ENCODE measurements at regions not wholly inside any gene's neighbourhood (a gene's known extent, or its start where the extent isn't known, plus 50 kb on each side); places are given as distances from the start of the nearest gene placed in this dataset.

DNA sequence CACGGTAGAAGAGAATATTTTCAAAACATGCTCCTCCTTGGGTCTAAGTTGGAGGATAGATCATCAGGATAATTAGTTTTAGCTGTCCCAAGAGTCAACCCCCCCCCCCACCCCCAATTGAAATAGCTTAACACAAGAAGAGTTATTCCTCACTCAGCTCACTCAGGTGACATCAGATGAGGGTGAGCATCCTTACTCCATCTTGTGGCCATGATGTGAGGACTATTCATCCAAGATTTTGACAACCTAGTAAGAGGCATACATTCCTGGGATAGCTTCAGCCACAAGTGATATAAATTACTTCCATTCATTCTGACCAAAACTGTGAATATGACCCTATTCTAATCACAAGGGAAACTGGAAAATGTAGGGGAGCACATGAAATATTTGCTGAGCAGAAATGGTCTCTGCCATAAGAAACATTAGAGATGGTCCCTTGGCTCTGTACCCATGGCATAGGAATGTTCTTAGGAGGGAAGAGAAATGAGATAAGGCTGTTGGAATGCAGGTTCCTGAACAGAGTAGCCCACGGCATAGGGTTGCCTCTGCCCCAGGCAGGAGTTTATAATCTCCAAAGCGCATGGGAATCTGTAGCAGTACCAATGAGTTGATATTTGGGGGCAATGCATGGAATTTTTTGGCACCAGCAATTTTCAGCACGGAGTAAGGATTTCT lies 257.2 kb downstream of the CYRIA start:
- no peak for DNase-seq

DNA sequence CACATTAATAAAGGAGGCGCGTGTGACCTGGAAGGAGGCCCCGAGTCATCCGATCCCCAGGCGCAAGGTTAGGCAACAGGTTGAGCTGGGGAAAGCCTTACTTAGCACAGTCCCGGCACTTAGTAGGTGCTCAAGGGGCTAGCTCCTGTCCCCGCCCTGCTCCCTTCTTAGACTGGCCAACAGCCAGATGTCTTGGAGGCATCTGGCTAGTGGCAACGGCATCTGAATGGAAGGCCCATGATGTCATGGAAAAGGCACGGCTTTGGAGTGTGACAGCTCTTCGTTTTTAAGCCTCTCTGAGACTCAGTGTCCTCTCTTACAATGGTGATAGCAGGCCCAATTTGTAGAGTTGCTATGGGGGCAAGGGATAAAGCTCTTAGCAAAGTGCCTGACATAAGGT lies 258.3 kb downstream of the CYRIA start:
- no peak for DNase-seq

DNA sequence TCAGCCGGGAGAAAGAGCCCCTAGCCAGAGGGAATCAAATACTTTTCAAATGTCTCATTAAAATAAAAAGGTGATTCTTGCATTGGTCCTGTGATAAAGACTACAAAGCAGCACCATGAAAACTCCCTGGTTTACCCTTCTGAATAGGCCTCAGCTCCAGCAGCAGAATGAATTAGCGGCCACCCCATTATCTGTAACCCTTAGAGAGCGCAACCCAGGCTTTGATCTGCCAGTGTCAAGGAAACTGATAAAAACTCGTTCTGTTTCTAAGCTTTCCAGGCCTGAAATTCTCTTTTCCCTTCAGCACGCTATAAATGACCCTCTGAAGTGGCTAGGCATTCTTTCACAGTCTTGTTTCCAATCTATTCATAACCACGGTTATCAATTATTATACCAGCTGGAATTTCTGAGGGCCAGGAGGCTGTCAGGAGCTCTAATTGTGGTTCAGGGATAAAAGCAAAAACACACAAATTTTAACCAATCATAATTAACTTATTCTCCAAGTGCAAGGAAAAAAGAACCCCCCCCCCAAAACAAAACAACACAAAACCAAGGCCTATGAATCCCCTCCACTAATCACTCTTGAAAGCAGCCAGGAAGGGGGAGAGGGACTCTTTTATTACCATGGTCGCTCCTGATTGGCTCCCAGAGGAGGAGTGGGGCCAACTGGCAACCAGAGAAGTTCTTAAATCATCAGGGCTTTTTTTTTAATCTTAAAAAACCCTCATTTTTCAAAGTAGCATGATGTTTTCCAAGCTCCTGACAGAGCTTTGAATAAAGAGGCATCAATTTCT lies 258.9 kb downstream of the CYRIA start:
- DNase-seq, result no peak

DNA sequence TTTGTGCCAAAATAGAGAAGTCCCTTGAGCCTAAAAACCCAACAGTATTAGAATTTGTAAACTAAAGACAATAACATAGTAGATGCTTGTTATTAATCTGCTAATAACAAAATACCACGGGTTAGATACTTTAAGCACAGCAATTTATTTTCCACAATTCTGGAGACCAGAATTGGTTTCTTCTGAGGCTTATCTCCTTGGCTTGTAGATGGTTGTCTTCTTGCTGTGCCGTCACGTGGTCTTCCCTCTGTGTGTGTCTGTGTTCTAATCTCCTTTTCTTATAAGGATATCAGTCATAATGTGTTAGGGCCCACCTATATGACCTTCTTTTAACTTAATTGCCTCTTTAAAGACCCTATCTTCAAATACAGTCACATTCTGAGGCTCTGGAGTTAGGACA lies 260.1 kb downstream of the CYRIA start:
- DNase-seq, result no peak

DNA sequence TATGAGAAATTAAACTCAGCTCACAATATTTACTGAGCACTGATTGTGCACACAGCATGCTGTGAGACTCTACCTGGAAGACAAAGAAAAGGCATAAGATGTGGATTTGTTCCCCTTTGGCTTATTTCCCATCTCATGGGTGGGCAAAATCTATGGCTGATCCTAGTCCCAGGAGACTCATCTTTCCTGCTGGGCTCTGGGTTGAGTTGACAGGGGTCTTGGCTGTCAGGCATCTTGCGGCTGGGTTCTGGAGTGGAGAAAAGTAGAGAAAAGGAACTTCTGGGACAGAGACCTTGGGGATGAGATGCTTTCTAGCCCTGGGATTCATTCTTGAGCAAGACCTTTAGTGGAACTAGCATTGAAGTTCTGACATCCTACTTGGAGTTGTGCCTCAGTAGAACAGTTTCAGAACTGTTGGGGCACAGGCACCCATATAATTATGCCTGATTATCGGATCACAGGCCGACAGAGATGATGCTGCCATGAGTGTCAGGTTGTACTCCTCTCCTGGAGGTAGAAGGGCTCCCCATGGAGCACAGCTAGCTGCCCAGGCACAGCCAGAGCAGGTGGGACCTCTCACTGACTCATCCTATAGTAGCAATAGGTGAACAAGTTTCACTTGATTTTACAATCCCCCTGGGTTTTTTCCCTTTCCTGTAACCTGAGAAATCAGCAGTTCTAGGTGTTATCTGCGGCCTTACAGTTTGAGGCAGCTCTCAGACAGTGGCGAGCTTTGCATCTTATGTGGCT lies 260.9 kb downstream of the CYRIA start:
- DNase-seq, result no peak

DNA sequence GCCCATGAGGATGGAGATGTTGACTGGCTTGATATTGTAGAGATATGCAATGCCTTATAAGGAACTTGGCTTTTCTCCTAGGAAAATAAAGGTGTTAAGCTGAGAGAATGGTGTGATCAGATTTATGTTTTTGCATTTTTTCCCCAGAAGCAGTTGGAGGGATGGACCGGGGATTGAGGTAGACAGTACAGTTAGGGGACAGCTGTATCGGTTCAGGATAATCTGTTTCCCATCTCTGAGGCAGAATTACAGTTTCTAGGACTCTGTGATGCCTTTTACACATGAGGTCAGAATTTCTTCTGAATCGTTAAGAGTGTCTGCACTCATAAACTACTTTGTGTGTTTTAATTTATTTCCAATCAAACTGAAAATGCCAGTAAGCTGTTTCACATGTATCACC lies 261.5 kb downstream of the CYRIA start:
- no peak for DNase-seq

DNA sequence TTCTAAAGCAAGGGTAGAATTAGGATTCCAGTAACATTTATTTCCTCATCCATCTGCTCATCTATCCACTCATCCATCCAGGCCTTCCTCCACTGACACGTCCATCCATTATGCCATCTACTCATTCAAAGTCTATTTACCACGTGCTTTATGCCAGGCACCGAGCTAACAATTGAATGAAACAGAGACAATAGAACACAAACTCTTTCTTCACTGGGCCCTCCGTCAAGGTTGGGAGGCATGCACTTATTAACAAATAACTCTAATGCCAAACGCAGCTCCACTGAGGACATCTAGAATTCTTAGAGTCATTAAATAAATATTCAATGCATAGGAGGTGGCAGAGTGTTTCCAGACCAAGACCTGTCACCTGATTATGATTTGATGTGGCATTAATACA lies 262.7 kb downstream of the CYRIA start:
- DNase-seq, result no peak

DNA sequence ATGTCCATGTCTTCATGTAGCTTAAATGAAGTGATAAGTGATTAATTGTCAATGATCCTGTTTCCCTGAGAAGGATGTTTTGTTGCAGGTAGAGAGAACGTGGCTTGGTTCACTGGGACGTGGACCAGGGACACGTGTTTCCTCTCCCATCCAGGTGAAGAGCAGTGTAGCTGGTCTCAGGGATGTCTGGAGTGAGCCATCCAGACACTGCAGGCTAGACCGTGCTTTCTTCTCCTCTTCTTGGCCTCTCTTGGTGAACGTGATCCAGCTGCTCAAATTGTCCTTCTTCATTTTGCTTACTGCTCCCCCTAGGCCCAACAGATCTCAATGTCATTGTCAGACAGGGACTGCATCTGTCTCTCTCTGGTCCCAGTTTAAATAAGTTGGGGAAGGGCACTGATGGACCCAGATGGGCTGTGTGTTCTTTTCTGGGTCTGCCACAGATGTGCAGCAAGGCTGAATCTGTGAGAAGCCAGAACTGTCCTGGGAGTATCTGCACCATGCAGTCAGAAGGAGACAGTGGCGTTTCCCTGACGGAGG lies 263.8 kb downstream of the CYRIA start:
- DNase-seq, result no peak

DNA sequence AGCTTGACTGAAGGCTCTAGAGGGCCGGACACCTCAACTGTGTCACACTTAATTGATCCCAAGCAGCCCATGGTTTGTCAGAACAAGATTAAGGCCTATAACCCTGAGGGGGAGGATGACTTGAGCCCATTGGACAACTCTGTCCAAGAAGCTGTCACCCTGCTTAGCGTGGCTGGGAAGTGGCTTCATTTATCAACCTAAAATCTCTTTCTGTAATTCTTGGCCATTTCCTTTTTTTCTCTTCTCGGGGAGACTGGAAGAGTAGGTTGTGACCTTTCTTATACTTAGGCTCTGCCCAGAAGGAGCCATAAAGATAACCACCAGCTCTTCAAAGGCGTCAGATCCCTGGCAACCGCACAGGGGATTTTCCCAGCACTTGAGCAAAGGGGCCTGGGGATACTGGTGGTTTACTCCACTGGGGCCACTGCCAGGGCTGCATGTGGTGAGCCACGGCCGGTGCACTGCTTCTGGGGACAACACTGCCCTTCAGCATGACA lies 265.5 kb downstream of the CYRIA start:
- DNase-seq, result no peak

DNA sequence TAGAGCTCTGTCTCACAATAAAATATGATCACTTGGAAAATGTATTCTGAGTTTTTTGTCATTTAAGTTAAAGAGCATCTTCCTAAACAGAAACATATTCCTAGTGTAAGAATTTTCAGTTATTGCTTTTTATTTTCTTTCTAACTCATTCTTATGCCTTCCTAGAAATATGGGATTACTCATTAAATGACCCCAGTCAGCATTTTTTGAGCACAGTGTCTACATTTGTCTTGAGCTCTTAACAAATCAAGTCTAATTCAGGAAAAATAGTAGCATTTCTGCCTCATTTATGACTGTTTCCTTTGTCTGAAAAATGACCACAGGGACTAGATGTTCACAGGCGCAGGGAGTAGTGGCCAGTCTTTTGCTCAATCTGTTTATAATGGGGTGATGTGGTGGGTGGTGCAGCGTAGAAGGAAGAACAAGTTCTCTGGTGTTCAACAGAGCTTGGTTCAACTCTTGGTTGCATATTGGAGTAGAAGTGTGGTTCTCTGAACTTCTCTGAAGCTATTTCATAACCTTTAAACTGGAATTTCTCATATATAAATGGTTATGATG lies 267.1 kb downstream of the CYRIA start:
- no peak for DNase-seq

DNA sequence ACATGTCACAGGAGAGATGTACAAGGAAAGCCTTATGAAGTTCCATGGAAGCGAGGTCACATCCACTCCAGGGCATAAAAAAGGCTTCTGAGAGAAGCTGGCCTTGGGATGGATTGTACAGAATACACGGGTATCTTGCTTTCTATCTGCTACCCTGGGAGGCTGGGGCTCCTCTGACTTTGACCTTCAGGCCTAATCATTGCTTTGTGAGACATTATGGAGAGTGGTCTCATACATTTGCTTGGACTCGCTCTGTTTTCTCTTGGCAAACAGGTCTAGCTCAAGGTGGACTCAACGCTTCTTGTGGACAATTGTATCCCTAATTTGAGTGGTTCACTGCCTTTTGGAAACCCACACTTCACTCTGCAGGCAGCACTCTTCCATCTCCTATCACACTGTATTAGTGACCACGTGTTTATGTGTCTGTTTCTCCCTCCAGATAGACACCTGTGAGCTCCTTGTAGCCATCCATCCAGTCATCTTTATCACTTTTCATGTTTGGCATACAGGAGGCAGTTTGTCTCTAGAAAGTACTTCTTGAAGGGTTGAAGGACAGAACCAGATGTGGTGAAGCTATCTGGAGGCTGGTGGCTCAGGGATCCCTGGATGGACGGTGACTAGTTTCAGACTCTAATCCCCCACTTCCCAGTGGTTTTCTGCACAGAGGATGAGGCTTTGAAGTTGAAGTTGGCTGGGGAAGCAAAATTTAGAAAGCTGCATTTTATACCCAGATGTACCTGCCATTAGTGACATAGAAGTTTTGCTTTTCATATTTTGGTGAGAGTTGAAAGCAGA lies 267.8 kb downstream of the CYRIA start:
- no peak for DNase-seq

DNA sequence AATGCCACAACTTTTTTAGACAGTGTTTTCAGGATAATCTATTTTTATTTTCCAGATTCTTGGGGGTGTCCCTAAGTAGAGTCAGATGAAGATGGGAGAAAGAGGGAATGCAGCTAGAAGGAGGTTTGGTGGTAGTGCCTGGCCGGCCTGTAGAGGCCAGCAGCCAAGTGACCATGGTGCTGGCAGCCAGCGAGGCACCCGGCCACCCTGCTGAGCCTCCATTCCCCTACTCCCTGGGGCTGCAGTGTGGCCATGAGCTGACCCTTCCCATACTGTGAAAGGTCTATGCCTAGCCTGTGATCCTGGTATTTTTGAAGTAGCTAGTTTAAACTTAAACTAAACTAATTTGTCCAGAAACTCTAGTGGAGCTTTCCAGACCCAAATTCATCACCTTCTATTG lies 268.6 kb downstream of the CYRIA start:
- DNase-seq, result no peak

DNA sequence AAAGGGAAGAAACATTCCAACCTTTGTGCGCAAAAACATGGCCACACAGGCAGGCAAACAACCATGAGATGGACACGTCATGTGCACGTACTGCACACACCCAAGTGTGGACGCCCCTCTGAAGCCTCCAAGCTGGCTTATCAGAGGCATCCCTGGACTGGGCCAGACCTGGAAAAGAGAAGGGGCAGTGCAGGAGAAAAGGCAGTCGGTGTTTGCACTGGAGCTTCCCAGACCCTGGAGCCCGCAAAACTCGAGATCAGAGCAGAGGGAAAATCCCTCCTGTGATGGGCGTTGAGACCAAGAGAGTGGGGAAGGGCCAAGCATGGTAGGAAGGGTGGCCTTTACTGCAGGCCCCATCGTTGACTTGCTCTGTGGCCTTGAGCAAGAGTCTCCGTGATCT lies 269.5 kb downstream of the CYRIA start:
- no peak for DNase-seq

DNA sequence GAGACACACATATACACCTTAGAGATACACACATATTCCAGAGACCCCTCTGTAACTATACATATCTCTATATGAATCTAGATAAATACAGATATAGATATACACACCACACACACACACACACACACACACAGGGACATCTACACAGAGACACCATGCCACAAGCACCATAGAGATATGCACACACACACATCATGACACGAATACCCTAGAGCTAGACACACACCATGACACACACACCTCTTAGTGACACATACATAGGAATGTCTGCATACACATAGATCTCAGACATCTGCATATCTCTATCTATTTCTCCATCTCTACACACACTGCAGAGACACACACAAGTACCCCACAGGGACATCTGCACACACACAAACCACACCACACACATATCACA lies 270.0 kb downstream of the CYRIA start:
- no peak for DNase-seq

DNA sequence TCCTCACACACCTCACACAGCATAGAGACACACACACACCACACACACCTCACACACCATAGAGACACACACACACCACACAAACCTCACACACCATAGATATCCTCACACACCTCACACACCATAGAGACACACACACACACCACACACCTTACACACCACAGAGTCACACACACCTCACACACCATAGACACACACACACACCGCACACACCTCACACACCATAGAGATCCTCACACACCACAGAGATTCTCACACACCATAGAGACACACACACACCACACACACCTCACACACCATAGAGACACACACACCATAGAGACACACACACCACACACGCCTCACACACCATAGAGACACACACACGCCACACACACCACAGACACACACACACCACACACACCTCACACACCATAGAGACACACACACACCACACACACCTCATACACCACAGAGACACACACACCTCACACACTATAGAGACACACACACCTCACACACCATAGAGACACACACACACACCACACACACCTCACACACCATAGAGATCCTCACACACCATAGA lies 270.6 kb downstream of the CYRIA start:
- DNase-seq, result no peak

DNA sequence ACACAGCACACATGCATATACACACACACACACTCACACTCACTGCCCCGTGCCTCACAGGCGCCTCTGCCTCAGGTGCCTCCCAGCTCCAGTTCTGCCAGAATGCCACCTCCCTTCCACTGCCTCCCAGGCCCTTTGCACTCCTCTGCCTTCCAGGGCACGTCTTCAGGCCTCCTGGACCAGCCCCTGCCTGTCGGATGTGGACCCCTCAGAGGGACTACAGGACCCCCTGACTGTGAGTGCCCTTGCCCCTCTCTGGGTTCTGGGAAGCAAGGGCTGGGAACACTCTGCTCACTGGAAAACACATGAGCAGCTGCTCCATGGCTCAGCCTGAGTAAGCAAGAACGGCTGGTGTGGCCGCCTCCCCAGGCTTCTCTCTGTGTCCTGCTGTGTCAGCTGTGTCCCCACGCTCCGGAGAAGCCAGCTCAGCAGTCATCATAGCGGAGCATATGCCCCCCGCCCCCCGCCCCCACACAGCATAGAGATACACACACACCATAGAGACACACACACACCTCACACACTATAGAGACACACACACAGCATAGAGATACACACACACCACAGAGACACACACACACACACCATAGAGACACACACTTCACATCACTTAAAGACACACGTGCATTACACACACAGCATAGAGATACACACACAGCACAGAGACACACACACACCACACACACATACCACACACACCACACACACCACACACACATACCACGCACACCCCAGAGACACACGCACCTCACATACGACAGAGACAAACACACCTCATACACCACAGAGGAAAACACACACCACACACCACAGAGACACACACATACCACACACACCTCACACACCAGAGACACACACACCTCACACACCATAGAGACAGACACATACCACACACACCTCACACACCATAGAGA lies 271.3 kb downstream of the CYRIA start:
- DNase-seq, result no peak

DNA sequence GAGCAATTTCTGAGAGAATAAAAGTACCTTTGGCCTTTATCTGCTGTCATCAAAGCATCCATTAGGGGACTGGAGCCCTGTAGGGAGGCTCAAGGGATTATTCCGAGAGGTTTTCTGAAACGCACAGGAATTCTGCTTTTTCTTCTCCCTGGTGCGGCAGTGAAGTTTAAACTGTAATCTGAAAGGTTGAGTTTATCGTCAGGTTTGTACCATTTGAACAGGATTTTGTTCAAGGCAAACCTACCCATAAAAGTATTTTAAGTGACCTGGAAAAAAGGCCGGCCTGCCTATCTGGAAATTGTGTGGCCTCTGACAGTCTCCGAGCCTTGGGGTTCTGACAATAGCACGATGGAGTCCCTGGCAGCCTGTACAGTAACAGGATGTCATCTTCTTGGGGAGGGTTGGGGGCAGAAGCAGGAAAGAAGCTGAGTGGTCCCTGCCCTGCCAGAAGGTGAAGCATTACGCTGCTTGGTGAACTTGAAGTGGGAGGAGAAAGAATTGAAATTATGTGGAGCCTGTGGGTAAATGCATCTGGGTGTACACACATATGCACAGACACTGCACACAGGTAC lies 272.0 kb downstream of the CYRIA start:
- no peak for DNase-seq

DNA sequence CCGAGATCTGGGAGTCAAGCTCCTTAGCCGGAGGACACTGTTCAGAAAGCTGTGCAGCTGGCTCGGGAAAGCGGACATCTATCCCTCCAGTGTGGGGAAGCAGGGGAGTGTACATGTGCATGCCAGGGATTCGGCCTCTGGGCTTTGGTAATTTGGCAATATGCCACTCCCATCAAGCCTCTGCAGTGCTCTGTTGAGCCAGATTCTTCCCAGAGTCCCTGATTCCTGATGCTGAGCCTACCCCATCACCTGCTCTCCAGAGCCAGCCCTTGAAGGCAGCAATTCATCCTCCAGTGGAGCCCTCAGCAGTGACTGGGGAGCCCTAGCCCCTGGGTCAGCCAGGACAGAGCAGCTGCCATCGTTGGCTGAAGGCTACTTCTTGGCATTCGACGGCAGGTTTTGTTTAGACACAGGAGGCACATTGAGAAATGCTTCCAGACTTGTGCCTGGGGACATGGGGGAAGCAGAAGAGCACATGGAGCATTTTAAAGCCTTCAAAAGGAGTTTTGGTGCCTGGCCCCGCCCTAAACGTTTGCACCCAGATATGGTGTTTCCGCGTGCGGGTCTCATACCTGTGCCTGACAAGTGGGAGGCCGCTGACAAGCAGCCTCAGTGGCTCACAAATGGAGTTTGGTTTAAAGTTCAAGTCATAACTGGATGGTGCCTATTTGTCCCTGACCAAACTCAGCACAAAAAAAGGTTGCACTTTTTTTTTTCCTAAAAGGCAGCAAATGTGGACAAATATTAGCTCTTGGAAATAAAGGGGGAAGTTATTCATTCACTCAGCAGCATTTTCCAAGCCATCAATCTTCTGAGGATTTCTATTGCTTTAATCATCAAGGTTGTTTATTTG lies 272.8 kb downstream of the CYRIA start:
- DNase-seq, result no peak

DNA sequence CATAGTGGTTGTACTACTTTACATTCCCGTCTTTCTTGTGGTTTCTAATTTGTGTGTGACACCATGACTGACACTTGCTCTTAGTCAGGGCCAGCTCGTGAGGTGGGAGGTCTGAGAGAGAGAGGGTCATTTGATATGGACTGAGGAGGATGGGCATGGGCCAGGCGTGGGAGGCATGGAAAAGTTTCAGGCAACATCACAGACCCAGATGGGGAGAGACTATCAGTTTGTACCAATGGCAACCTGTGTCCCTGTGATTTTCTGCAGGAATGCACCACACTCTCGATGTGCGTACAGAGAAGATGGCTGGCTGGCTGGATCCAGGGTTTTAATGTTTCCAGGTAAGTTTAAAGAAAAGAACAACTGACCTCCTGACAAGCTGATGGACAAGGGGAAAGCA lies 273.6 kb downstream of the CYRIA start:
- no peak for DNase-seq

DNA sequence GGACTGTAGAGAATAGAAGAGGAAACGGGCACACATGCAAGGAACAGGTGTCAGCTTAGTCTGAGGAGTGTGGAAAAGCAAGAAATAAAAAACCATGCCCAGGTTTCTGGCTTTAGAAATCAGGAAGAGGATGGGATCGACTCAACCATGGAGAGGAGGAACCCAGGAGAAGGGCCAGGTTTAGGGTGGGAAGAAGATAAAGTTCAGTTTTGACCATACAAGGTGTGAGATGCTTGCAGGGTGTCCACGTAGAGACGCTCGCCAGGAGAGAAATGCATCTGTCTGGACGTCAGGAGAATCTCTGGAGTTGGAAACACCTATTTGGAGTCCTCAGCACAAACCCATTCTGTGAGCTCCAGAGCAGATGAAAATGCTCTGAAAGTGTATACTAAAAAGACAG lies 275.1 kb downstream of the CYRIA start:
- DNase-seq, result no peak

All from NCI-H187 treated with DMSO at 0.1 percent for 48 hours (cell line).